SU-DHL-6 (cell line): ENCODE measurements at regions not wholly inside any gene's neighbourhood (a gene's known extent, or its start where the extent isn't known, plus 50 kb on each side); places are given as distances from the start of the nearest gene placed in this dataset.

Experiments used
- H2AFZ ChIP-seq: fragments of 200-600 bp; sonication (generic); 2 replicates; pipeline ENCODE4 v1.6.1; 2014; ENCODE audit warnings: low read depth, mild to moderate bottlenecking, moderate library complexity, mixed read lengths, antibody characterized with exemption, low read length; ENCODE audit not compliant: severe bottlenecking
- H3F3A ChIP-seq: fragments of 200-600 bp; shearing (Covaris generic); 2 replicates; pipeline ENCODE4 v1.6.0; 2016; ENCODE audit warnings: antibody characterized with exemption, mild to moderate bottlenecking; ENCODE audit not compliant: insufficient read depth
- H3K27ac ChIP-seq: fragments of 200-600 bp; sonication (generic); 2 replicates; pipeline ENCODE4 v1.5.1; 2016; ENCODE audit warnings: low read depth, mild to moderate bottlenecking, low read length, moderate library complexity, mixed read lengths
- H3K27me3 ChIP-seq: fragments of 200-600 bp; sonication (generic), shearing (Covaris generic); 2 replicates; pipeline ENCODE4 v1.6.0; 2014; ENCODE audit warnings: mild to moderate bottlenecking, low read length
- H3K36me3 ChIP-seq: fragments of 200-600 bp; sonication (generic); 2 replicates; pipeline ENCODE4 v1.6.1; 2014; ENCODE audit warnings: mild to moderate bottlenecking, low read length, mixed read lengths
- H3K4me2 ChIP-seq: fragments of 300-600, 200-600 bp; shearing (Covaris generic), sonication (generic); 2 replicates; pipeline ENCODE4 v1.6.0; 2014; ENCODE audit warnings: low read length, low read depth, mild to moderate bottlenecking; ENCODE audit not compliant: poor library complexity, severe bottlenecking
- H3K4me3 ChIP-seq: fragments of 200-600 bp; sonication (generic); 2 replicates; pipeline ENCODE4 v1.5.1; 2014; ENCODE audit warnings: antibody characterized with exemption, low read length, mild to moderate bottlenecking, mixed read lengths; ENCODE audit not compliant: insufficient read depth, poor library complexity, severe bottlenecking
- H3K79me2 ChIP-seq: fragments of 200-600 bp; sonication (generic); 2 replicates; pipeline ENCODE4 v1.6.1; 2014; ENCODE audit warnings: mild to moderate bottlenecking, low read length, moderate library complexity; ENCODE audit not compliant: insufficient read depth
- H3K9ac ChIP-seq: fragments of 200-600 bp; sonication (generic); 2 replicates; pipeline ENCODE4 v1.7.0; 2014; ENCODE audit warnings: mild to moderate bottlenecking, low read length
- H3K9me2 ChIP-seq: fragments of 200-600 bp; sonication (generic); replicated peaks from 2 replicates; pipeline ENCODE4 v1.6.1; 2014; ENCODE audit warnings: low read length; ENCODE audit not compliant: insufficient read depth
- H3K9me3 ChIP-seq: fragments of 200-600 bp; sonication (generic); 2 replicates; pipeline ENCODE4 v1.6.1; 2014; ENCODE audit warnings: low read length, mixed read lengths; ENCODE audit not compliant: insufficient read depth
- H4K20me1 ChIP-seq: fragments of 200-600 bp; sonication (generic); 2 replicates; pipeline ENCODE4 v1.6.1; 2014; ENCODE audit warnings: low read depth, mild to moderate bottlenecking, antibody characterized with exemption, low read length, moderate library complexity, mixed read lengths
- EZH2phosphoT487 ChIP-seq: fragments of 200-600 bp; sonication (generic), shearing (Covaris generic); conservative IDR thresholded peaks from 2 replicates; pipeline ENCODE4 v1.6.1; 2018; ENCODE audit warnings: mild to moderate bottlenecking, antibody characterized with exemption, low read length, moderate library complexity, mixed read lengths
- TF ChIP-seq, protein P1 (sequence below): fragments of 200-600 bp; sonication (generic); IDR thresholded peaks from one replicate; pipeline ENCODE4 v1.5.1; 2017; ENCODE audit warnings: antibody characterized with exemption, mild to moderate bottlenecking, low read length, moderate library complexity; ENCODE audit not compliant: insufficient read depth, poor library complexity, severe bottlenecking

DNA sequence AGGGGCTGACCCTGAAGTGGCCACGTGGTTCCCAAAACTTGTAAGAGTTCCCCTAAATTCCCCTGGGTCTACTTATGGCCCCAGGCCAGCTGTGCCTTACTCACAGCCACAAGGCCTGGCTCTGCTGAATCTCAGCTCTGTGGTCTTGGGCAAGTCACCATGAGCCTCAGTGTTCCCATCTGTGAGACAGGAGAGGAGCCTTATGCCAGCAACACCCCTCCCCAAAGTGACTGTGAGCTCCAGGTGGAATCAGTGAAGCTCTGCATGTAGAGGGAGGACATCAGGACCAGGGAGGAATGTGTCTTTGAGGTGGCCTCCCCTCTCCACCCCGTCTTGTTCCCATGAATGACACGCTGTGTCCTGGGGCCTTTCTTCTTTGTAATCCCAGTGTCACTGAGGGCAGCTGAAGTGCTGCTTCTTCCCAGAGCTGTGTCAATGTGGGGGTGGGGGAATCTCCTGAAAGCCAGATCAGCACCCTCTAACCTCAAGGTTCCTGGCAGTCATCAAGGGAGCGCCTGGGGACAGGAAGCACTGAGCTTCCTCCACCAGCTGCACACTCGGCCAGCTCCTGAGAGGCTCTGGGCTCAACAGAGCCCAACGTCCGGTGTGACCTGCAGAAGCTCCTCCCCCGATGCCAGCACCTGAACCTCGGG lies 258.9 kb downstream of the UACA start:
- Histone ChIP-seq H3K9ac (no peak overlapping the region), H3K27ac (no peak overlapping the region), H4K20me1 (no peaks in the 10 kb centered on the region), H3K36me3 (no peaks in the 10 kb centered on the region), H3K79me2 (no peaks in the 10 kb centered on the region), H3K4me3 (no peak overlapping the region), H3K27me3 (no peaks in the 10 kb centered on the region), H3K4me2 (peak overlapping the region; percentile 10), H3F3A (no peaks in the 10 kb centered on the region), H3K9me3 (peaks cover under 1% of the 10 kb centered on the region; the same call in 1 of the 2 replicates), H3K9me2 (no peaks in the 10 kb centered on the region), H2AFZ (no peak overlapping the region)
- TF ChIP-seq EZH2phosphoT487 = no peak
- TF ChIP-seq, protein P1, sequence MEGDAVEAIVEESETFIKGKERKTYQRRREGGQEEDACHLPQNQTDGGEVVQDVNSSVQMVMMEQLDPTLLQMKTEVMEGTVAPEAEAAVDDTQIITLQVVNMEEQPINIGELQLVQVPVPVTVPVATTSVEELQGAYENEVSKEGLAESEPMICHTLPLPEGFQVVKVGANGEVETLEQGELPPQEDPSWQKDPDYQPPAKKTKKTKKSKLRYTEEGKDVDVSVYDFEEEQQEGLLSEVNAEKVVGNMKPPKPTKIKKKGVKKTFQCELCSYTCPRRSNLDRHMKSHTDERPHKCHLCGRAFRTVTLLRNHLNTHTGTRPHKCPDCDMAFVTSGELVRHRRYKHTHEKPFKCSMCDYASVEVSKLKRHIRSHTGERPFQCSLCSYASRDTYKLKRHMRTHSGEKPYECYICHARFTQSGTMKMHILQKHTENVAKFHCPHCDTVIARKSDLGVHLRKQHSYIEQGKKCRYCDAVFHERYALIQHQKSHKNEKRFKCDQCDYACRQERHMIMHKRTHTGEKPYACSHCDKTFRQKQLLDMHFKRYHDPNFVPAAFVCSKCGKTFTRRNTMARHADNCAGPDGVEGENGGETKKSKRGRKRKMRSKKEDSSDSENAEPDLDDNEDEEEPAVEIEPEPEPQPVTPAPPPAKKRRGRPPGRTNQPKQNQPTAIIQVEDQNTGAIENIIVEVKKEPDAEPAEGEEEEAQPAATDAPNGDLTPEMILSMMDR = no peak

GRCh38 chr15:70503798-70504298 lies 259.5 kb downstream of the UACA start:
- H3K9ac ChIP-seq = no peak overlapping the region
- H2AFZ ChIP-seq = no peak overlapping the region
- no peak overlapping the region for H3K27ac ChIP-seq

GRCh38 chr15:70503073-70503745 lies 260.1 kb downstream of the UACA start:
- Histone ChIP-seq H3F3A (no peaks in the 10 kb centered on the region), H3K9ac (no peak overlapping the region), H4K20me1 (no peaks in the 10 kb centered on the region), H3K9me2 (no peaks in the 10 kb centered on the region), H3K4me2 (no peak overlapping the region), H3K9me3 (no peaks in the 10 kb centered on the region), H3K27ac (no peak overlapping the region), H3K36me3 (no peaks in the 10 kb centered on the region), H3K4me3 (no peak overlapping the region), H3K79me2 (no peaks in the 10 kb centered on the region), H2AFZ (no peak overlapping the region), H3K27me3 (no peaks in the 10 kb centered on the region)
- TF ChIP-seq, protein P1 = no peak
- no peak for TF ChIP-seq EZH2phosphoT487

More at GRCh38 chr15:70503798-70504298, 259.5 kb downstream of the UACA start:
- no peak overlapping the region for H3K4me3 ChIP-seq
- no peaks in the 10 kb centered on the region for H3K27me3 ChIP-seq
- no peaks in the 10 kb centered on the region for H3K9me2 ChIP-seq
- H3K4me2 ChIP-seq = no peak overlapping the region
- no peaks in the 10 kb centered on the region for H3K9me3 ChIP-seq
- no peaks in the 10 kb centered on the region for H3K79me2 ChIP-seq
- no peaks in the 10 kb centered on the region for H3F3A ChIP-seq
- TF ChIP-seq EZH2phosphoT487 = no peak
- TF ChIP-seq, protein P1 = no peak
- H3K36me3 ChIP-seq = no peaks in the 10 kb centered on the region
- H4K20me1 ChIP-seq = no peaks in the 10 kb centered on the region
